GM23338 (cell line): ENCODE measurements at regions not wholly inside any gene's neighbourhood (a gene's known extent, or its start where the extent isn't known, plus 50 kb on each side); places are given as distances from the start of the nearest gene placed in this dataset.

ENCODE experiments used
- ATAC-seq: fragments of 200-7000 bp; cut with Tn5 transposase; 3 replicates; pipeline ENCODE4 v1.9.1; 2020
- DNase-seq: peaks from one replicate; pipeline ENCODE4 v3.0.0-alpha.2; 2015; ENCODE audit warnings: low spot score
- H2AFZ ChIP-seq: fragments of 200-600 bp; sonication (generic); 2 replicates; pipeline ENCODE4 v1.8.0; 2016; ENCODE audit warnings: antibody characterized with exemption, mild to moderate bottlenecking, moderate library complexity
- H3F3A ChIP-seq: fragments of 200-600 bp; sonication (generic); replicated peaks from 2 replicates; pipeline ENCODE4 v1.8.0; 2017; ENCODE audit warnings: antibody characterized with exemption, mixed run types, low read depth
- H3K27ac ChIP-seq: fragments of 200-600 bp; sonication (generic); 2 replicates; pipeline ENCODE4 v1.6.1; 2016; ENCODE audit warnings: low read depth
- H3K27me3 ChIP-seq: fragments of 200-600 bp; sonication (generic); 2 replicates; pipeline ENCODE4 v1.8.0; 2016; ENCODE audit warnings: mild to moderate bottlenecking, mixed run types, moderate library complexity; ENCODE audit not compliant: insufficient read depth
- H3K36me3 ChIP-seq: fragments of 200-600 bp; sonication (generic); 2 replicates; pipeline ENCODE4 v1.8.0; 2016; ENCODE audit warnings: mild to moderate bottlenecking; ENCODE audit not compliant: insufficient read depth
- H3K4me1 ChIP-seq: fragments of 200-600 bp; sonication (generic); 2 replicates; pipeline ENCODE4 v1.8.0; 2016; ENCODE audit warnings: mild to moderate bottlenecking, moderate library complexity; ENCODE audit not compliant: insufficient read depth
- H3K4me2 ChIP-seq: fragments of 200-600 bp; sonication (generic); 2 replicates; pipeline ENCODE4 v1.7.1; 2017; ENCODE audit warnings: mixed run types
- H3K4me3 ChIP-seq: fragments of 200-600 bp; sonication (generic); 2 replicates; pipeline ENCODE4 v1.6.1; 2016; ENCODE audit warnings: mixed run types
- H3K79me2 ChIP-seq: fragments of 200-600 bp; sonication (generic); replicated peaks from 2 replicates; pipeline ENCODE4 v1.8.0; 2017; ENCODE audit warnings: mild to moderate bottlenecking; ENCODE audit not compliant: insufficient read depth
- H3K9me2 ChIP-seq: fragments of 200-600 bp; sonication (generic); 2 replicates; pipeline ENCODE4 v1.8.0; 2017; ENCODE audit not compliant: insufficient read depth
- H4K20me1 ChIP-seq: fragments of 200-600 bp; sonication (generic); replicated peaks from 2 replicates; pipeline ENCODE4 v1.8.0; 2017; ENCODE audit warnings: mild to moderate bottlenecking; ENCODE audit not compliant: insufficient read depth
- H3K27ac Mint-ChIP-seq: 2 replicates; pipeline ENCODE4 v1.8.0; 2020; ENCODE audit warnings: inconsistent platforms, mild to moderate bottlenecking, moderate library complexity, mixed read lengths
- H3K27me3 Mint-ChIP-seq: 3 replicates; pipeline ENCODE4 v1.8.0; 2022; ENCODE audit warnings: low read depth, mild to moderate bottlenecking, moderate library complexity, mixed read lengths, inconsistent platforms; ENCODE audit not compliant: insufficient read depth, poor library complexity
- H3K36me3 Mint-ChIP-seq: 3 replicates; pipeline ENCODE4 v1.8.0; 2021; ENCODE audit warnings: low read depth, mild to moderate bottlenecking, inconsistent platforms, moderate library complexity, mixed read lengths
- H3K4me1 Mint-ChIP-seq: 3 replicates; pipeline ENCODE4 v1.8.0; 2020; ENCODE audit warnings: mild to moderate bottlenecking, inconsistent platforms, mixed read lengths
- H3K4me3 Mint-ChIP-seq: 3 replicates; pipeline ENCODE4 v1.8.0; 2021; ENCODE audit warnings: moderate library complexity, mild to moderate bottlenecking, inconsistent platforms, mixed read lengths
- H3K9me3 Mint-ChIP-seq: 3 replicates; pipeline ENCODE4 v1.8.0; 2020; ENCODE audit warnings: moderate library complexity, mild to moderate bottlenecking, inconsistent platforms, mixed read lengths
- EZH2 ChIP-seq: fragments of 200-600 bp; sonication (generic); IDR thresholded peaks from one replicate; pipeline ENCODE4 v1.8.0; 2017; ENCODE audit warnings: antibody characterized with exemption, mild to moderate bottlenecking, low read depth; ENCODE audit not compliant: unreplicated experiment
- EZH2phosphoT487 ChIP-seq: fragments of 200-600 bp; sonication (generic); IDR thresholded peaks from one replicate; pipeline ENCODE4 v1.8.1; 2018; ENCODE audit warnings: antibody characterized with exemption; ENCODE audit not compliant: unreplicated experiment
- JUNB ChIP-seq: IDR thresholded peaks from one replicate; pipeline ENCODE4 v1.6.1; 2016; ENCODE audit warnings: antibody characterized with exemption; ENCODE audit not compliant: unreplicated experiment
- NANOG ChIP-seq: IDR thresholded peaks from 2 replicates; pipeline ENCODE4 v1.6.1; 2016; ENCODE audit warnings: antibody characterized with exemption, borderline replicate concordance
- POLR2AphosphoS5 ChIP-seq: IDR thresholded peaks from 2 replicates; pipeline ENCODE4 v1.6.1; 2016; ENCODE audit warnings: antibody characterized with exemption, low read depth
- ZNF331 ChIP-seq: fragments of 250-450 bp; sonication (Bioruptor Pico); IDR thresholded peaks from 2 replicates; pipeline ENCODE4 v1.5.0; 2020; ENCODE audit warnings: low read depth, mild to moderate bottlenecking, moderate library complexity
- TF ChIP-seq, protein P1 (sequence below), 2 experiments: fragments of 200-600 bp in 1 of 2; sonication (generic) in 1 of 2; conservative IDR thresholded peaks; 2 replicates each; pipeline versions ENCODE4 v1.5.1 to v1.6.1; 2016 to 2017; ENCODE audit warnings: antibody characterized with exemption in 2 of 2, low read depth in 2 of 2, mild to moderate bottlenecking in 2 of 2, moderate library complexity in 1 of 2
- TF ChIP-seq, protein P2 (sequence below): IDR thresholded peaks from one replicate; pipeline ENCODE4 v1.6.1; 2018; ENCODE audit warnings: antibody characterized with exemption; ENCODE audit not compliant: unreplicated experiment
- TF ChIP-seq, protein P3 (sequence below): IDR thresholded peaks from 2 replicates; pipeline ENCODE4 v1.6.1; 2016; ENCODE audit warnings: antibody characterized with exemption

DNA sequence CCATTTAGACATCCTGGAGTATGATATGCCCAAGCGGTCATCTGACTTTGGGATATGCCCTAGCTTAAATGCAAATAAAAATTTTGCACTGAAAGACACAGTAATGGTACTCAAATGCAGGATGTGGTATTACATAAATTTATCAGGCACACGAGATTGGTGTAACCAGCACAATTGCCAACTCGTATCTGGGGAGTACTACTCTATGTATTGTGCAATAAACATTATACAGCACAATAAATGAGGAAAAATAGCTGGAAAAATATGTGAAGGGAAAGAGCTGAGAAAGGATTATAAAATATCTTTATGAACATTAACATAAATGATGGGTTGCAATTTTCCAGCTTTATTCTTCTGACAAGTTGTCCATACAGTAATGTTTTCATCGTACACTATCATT, 505.5 kb upstream of the TENM3 start:
- Mint-ChIP-seq H3K27me3 (no peaks in the 10 kb centered on the region), H3K36me3 (no peaks in the 10 kb centered on the region), H3K27ac (no peak overlapping the region), H3K4me3 (no peak overlapping the region), H3K9me3 (peaks cover 3% of the 10 kb centered on the region; the same call in 1 of the 3 replicates), H3K4me1 (peaks cover 7% of the 10 kb centered on the region; the same call in 2 of the 3 replicates)
- Histone ChIP-seq H2AFZ (no peak overlapping the region), H4K20me1 (no peaks in the 10 kb centered on the region), H3K4me3 (no peak overlapping the region), H3K27ac (no peak overlapping the region), H3K9me2 (peaks cover 8% of the 10 kb centered on the region; the same call in 1 of the 2 replicates), H3K79me2 (no peaks in the 10 kb centered on the region), H3K4me1 (peaks cover 8% of the 10 kb centered on the region; the same call in 1 of the 2 replicates), H3F3A (no peaks in the 10 kb centered on the region), H3K36me3 (no peaks in the 10 kb centered on the region), H3K27me3 (no peaks in the 10 kb centered on the region), H3K4me2 (no peak overlapping the region)
- DNase-seq, result no peak
- TF ChIP-seq, protein P1, sequence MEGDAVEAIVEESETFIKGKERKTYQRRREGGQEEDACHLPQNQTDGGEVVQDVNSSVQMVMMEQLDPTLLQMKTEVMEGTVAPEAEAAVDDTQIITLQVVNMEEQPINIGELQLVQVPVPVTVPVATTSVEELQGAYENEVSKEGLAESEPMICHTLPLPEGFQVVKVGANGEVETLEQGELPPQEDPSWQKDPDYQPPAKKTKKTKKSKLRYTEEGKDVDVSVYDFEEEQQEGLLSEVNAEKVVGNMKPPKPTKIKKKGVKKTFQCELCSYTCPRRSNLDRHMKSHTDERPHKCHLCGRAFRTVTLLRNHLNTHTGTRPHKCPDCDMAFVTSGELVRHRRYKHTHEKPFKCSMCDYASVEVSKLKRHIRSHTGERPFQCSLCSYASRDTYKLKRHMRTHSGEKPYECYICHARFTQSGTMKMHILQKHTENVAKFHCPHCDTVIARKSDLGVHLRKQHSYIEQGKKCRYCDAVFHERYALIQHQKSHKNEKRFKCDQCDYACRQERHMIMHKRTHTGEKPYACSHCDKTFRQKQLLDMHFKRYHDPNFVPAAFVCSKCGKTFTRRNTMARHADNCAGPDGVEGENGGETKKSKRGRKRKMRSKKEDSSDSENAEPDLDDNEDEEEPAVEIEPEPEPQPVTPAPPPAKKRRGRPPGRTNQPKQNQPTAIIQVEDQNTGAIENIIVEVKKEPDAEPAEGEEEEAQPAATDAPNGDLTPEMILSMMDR (conservative IDR thresholded peaks at IDR 0.05; ENCODE audit: low read depth in 2 of 2), result no peak
- TF ChIP-seq EZH2, result no peak
- no peak for TF ChIP-seq EZH2phosphoT487
- no peak for TF ChIP-seq NANOG
- no peak for TF ChIP-seq JUNB
- TF ChIP-seq, protein P2, sequence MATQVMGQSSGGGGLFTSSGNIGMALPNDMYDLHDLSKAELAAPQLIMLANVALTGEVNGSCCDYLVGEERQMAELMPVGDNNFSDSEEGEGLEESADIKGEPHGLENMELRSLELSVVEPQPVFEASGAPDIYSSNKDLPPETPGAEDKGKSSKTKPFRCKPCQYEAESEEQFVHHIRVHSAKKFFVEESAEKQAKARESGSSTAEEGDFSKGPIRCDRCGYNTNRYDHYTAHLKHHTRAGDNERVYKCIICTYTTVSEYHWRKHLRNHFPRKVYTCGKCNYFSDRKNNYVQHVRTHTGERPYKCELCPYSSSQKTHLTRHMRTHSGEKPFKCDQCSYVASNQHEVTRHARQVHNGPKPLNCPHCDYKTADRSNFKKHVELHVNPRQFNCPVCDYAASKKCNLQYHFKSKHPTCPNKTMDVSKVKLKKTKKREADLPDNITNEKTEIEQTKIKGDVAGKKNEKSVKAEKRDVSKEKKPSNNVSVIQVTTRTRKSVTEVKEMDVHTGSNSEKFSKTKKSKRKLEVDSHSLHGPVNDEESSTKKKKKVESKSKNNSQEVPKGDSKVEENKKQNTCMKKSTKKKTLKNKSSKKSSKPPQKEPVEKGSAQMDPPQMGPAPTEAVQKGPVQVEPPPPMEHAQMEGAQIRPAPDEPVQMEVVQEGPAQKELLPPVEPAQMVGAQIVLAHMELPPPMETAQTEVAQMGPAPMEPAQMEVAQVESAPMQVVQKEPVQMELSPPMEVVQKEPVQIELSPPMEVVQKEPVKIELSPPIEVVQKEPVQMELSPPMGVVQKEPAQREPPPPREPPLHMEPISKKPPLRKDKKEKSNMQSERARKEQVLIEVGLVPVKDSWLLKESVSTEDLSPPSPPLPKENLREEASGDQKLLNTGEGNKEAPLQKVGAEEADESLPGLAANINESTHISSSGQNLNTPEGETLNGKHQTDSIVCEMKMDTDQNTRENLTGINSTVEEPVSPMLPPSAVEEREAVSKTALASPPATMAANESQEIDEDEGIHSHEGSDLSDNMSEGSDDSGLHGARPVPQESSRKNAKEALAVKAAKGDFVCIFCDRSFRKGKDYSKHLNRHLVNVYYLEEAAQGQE, result no peak
- TF ChIP-seq, protein P3, sequence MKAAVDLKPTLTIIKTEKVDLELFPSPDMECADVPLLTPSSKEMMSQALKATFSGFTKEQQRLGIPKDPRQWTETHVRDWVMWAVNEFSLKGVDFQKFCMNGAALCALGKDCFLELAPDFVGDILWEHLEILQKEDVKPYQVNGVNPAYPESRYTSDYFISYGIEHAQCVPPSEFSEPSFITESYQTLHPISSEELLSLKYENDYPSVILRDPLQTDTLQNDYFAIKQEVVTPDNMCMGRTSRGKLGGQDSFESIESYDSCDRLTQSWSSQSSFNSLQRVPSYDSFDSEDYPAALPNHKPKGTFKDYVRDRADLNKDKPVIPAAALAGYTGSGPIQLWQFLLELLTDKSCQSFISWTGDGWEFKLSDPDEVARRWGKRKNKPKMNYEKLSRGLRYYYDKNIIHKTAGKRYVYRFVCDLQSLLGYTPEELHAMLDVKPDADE, result no peak
- TF ChIP-seq POLR2AphosphoS5, result no peak
- no peak for TF ChIP-seq ZNF331 (CRISPR knock-in tag)
- ATAC-seq, result no peak

DNA sequence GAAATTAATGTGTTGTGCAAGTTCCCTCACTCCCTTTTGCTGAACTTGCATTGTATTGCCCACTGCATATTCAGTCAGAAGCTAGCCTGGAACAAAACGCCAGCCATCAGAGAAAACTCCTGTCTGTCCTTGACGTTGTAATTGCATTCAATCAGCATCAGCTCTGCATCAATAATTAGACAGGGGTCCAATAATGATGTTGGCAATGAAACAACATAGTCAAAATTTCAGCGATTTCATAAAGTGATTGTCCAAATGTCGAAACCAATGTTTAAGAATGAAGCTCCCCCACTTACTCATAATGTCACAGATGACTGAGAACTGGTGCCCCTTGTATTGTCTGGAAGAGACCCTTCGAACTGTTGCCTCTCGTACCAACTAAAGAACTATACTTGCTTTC, 504.2 kb upstream of the TENM3 start:
- Mint-ChIP-seq H3K27me3 (no peaks in the 10 kb centered on the region), H3K27ac (no peak overlapping the region), H3K4me3 (no peak overlapping the region), H3K4me1 (peaks cover 7% of the 10 kb centered on the region; the same call in 2 of the 3 replicates), H3K9me3 (peaks cover 3% of the 10 kb centered on the region; the same call in 1 of the 3 replicates), H3K36me3 (peaks cover 4% of the 10 kb centered on the region; the same call in 1 of the 3 replicates)
- Histone ChIP-seq H3K27me3 (no peaks in the 10 kb centered on the region), H2AFZ (no peak overlapping the region; the same call in 1 of the 2 replicates), H3K4me2 (no peak overlapping the region), H3K9me2 (peaks cover 8% of the 10 kb centered on the region; the same call in 1 of the 2 replicates), H3K4me1 (peaks cover 8% of the 10 kb centered on the region; the same call in 1 of the 2 replicates), H4K20me1 (no peaks in the 10 kb centered on the region), H3K4me3 (no peak overlapping the region), H3K27ac (no peak overlapping the region), H3F3A (no peaks in the 10 kb centered on the region), H3K36me3 (no peaks in the 10 kb centered on the region), H3K79me2 (no peaks in the 10 kb centered on the region)
- TF ChIP-seq NANOG (no peak), ZNF331 (CRISPR knock-in tag) (no peak)
- TF ChIP-seq, protein P3, result no peak
- no peak for ATAC-seq
- no peak for DNase-seq
